GM21526 (cell line): ENCODE measurements at regions not wholly inside any gene's neighbourhood (a gene's known extent, or its start where the extent isn't known, plus 50 kb on each side); places are given as distances from the start of the nearest gene placed in this dataset.
"Not testable (repeated sequence)": the region's sequence is repeated elsewhere in the genome, so short reads cannot be mapped to it uniquely, and the experiment has no call there.

Experiments used
- ATAC-seq: cut with Tn5 transposase; IDR thresholded peaks from one replicate; pipeline ENCODE4 v1.9.1; 2021; ENCODE audit warnings: moderate library complexity; ENCODE audit not compliant: unreplicated experiment, low FRiP score

DNA sequence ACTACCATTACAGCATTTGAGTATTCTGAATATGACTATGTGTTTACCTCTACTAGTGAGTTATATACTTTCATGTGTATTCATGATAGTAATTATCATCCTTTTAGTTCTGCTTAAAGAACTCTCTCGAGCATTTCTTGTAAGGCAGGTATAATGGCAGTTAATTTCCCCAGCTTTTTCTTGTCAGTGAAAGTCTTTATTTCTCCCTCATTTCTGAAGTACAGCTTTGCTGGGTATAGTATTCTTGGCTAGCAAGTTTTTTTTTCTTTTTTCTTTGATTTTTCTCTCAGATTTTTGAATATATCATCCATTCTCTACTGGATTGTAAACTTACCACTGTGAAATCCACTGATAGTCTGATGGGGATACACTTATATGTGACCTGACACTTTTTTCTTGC, 165.9 kb upstream of the ARHGAP5 start:
- no peak for ATAC-seq

- no peak for ATAC-seq
Observed at GRCh38 chr14:31913370-31913769, 163.7 kb upstream of the ARHGAP5 start.

DNA sequence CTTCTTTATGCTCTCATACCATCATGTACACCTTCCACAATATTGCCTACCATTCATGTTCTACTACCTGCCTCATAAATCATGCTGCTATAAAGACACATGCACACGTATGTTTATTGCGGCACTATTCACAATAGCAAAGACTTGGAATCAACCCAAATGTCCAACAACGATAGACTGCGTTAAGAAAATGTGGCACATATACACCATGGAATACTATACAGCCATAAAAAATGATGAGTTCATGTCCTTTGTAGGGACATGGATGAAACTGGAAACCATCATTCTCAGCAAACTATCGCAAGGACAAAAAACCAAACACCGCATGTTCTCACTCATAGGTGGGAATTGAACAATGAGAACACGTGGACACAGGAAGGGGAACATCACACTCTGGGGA, 158.8 kb upstream of the ARHGAP5 start:
- ATAC-seq: not testable (repeated sequence)

- no peak for ATAC-seq
Observed at GRCh38 chr14:31920001-31920400, 157.1 kb upstream of the ARHGAP5 start.

DNA sequence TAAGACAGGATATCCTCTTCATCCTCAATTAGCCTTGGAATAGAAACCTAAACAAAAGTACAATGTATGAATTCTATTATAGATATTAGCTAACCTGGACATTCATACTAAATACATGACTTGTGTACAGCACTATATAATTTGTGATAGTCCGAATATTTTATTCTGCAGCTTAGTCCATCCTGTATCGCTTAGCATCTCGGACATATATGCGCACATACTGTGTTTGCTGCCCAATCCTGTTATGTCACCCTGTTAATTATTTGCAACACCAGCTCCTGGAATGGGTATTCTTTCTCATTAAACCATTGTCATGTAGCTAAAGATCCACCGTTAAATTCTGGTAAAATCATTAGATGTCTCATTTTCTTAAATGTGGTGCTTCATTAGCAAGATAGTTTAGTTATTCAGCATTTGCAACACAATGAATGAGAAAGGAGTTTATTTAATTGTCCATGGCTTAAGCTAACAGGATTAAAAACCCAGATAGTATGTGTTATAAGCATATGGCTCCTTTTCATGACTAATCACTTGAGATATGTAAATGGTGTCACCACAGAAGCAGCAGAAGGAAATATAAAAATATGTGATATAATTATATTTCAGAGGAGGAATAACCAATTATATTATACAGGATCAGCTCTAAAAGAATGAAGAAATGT, 156.0 kb upstream of the ARHGAP5 start:
- ATAC-seq: no peak

GRCh38 chr14:31921721-31922120, 155.4 kb upstream of the ARHGAP5 start:
- no peak for ATAC-seq

GRCh38 chr14:31926123-31926522, 151.0 kb upstream of the ARHGAP5 start:
- ATAC-seq: peak; percentile 61

GRCh38 chr14:31926652-31927347, 150.3 kb upstream of the ARHGAP5 start:
- ATAC-seq: no peak

DNA sequence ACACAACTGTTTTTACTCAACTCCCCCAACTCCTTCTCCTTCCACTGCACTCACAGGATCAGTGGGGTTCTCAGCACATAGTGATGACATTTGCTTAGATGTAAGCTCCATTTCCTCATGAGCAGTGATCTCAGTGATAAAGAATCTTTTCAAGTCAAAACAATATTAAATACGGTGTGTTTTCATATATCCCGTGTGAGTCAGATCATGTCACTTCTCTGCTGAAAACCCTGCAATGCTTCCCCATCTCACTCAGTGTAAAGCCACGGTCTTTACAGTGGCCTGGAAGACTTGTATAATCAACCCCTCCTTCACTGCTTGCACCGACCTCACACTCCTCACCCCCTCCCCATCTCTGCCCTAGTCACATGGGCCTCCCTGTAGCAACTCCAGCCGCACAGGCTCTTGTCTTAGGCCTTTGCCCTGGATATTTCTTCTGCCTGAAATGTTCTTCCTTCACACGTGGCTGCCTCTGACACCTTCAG, 149.7 kb upstream of the ARHGAP5 start:
- no peak for ATAC-seq

DNA sequence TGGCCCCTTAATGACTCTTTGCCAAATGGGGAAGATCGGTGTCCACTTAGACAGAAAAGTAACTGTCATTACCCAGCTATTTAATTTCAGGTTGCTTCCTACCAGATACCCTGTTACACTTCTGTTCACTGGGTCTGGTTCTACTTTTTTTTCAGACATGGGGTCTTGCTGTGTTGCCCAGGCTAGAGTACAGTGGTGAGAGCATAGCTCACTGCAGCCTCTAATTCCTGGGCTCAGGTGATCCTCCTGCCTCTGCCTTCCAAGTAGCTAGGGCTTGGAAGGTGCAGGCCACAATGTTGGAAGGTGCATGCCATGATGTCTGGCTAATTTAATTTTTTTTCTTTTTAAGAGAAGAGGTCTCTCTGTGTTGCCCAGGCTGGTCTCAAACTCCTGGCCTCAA, 147.0 kb upstream of the ARHGAP5 start:
- no peak for ATAC-seq

- no peak for ATAC-seq
Observed at GRCh38 chr14:31930493-31931240, 146.4 kb upstream of the ARHGAP5 start.

DNA sequence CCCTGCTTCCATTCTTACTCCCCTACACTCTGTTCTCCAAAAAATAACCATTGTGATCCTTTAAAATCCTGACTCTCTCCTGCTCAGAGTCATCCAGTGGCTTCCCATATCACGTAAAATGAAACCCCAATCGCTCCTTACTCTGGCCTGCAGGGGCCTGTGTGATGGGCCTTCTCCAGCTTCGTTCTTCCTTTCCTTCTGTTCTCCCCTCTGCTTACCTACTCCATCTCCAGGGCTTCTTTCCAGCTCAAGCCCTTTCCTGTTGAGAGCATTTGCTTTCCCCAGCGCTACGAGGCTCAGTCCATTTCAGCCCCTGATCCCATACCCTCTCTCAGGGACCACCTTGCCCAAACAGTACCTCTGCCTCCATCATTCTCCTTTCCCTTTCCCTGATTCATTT, 144.4 kb upstream of the ARHGAP5 start:
- ATAC-seq: no peak

DNA sequence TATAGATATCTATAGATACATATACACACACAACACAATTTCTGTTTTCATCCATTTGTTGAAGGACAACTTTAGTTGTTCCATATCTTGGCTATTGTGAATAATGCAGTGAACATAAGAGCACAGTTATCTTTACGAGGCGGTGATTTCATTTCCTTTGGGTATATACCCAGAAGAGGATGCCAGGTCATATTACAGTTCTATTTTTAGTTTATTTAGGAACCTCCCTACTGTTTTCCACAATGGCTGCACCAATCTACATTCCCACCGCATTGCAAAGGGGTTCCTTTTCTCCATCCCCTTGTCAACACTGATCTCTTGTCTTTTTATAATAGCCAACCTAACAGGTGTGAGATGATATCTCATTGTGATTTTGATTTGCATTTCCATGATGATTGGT, 143.4 kb upstream of the ARHGAP5 start:
- ATAC-seq: no peak

GRCh38 chr14:31934767-31935266, 142.3 kb upstream of the ARHGAP5 start:
- ATAC-seq: no peak

GRCh38 chr14:31935391-31935790, 141.7 kb upstream of the ARHGAP5 start:
- ATAC-seq: no peak

DNA sequence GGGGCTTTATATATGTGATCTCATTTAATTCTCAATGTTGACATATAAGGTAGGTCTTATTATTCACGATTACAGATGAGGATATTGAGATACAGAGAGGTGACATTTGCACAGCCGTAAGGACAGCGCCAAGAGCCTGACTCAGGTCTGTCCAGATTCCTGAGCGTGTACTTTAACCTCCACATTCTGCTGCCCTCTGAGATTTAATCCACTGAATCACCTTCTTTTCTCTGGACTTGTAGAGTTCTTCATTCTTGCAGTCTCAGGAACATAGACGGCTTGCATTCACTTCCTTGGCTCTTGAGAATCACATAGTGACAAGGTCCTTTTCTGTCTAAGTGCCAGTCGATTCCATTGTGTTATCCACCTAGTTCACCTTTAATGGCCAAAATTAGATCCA, 141.0 kb upstream of the ARHGAP5 start:
- no peak for ATAC-seq

DNA sequence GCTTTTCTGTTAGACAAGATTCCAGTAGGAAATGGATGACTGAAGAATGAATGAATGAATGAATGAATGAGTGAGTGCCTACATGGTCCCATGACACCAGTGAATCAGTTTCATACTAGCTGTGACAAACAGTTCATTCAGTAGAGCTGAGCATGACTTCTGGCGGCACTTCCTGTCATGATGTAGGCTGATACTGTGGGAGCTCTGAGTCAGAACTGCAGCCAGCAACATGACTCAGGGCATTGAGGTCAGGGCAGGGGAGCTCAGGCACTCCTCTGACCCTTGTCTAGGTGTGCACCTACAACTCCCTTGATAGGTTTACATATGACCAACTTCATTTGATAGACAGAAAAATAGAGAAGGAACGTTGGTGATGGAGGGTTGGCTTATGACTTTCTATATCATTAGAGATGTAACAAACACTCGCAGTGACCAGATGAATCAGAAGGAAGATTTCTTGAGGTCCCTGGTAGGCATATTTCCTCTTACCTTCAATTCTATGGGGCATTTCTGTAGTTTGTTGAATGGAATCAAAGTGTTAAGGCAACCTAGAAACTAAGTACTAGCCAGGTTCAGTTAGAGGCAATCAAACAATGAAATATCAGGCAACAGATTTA, 139.3 kb upstream of the ARHGAP5 start:
- ATAC-seq: peak; percentile 98

DNA sequence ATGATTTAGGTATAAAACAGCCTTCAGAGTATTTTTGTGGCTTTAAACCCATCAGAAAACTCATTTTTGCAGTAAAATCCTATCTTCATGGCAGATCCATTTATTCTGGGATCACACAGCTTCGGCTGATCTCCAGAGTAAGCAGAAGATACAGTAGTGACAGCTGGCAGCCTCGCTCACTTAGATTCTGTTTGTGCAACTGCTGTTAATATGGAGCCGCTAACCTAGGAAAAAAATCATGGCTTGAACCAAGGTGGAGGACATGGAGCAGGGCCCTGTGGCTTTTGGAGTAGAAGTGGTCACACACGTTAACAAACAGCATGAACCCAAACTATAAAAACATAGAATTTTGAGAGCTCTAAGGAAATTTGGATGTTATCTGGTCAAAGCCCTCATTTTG, 137.2 kb upstream of the ARHGAP5 start:
- ATAC-seq: no peak

DNA sequence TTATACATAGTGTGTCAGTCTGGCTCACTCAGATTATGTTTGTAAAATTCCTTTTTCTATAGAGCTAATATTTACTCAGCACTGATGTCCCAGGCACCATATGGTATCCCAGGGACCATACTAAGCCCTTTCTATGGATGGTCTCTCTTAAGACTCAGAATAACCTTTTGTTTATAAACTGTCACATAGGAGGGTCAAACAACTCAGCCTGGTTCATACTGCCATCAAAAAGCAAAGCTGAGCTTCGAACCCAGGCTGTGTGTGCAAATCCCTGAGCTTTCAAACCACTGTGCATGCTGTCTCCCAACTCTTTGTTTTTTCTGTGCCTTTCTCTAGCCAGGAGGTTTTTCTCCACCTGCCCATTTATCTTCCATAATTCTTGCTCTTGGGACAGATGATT, 135.6 kb upstream of the ARHGAP5 start:
- ATAC-seq: no peak

DNA sequence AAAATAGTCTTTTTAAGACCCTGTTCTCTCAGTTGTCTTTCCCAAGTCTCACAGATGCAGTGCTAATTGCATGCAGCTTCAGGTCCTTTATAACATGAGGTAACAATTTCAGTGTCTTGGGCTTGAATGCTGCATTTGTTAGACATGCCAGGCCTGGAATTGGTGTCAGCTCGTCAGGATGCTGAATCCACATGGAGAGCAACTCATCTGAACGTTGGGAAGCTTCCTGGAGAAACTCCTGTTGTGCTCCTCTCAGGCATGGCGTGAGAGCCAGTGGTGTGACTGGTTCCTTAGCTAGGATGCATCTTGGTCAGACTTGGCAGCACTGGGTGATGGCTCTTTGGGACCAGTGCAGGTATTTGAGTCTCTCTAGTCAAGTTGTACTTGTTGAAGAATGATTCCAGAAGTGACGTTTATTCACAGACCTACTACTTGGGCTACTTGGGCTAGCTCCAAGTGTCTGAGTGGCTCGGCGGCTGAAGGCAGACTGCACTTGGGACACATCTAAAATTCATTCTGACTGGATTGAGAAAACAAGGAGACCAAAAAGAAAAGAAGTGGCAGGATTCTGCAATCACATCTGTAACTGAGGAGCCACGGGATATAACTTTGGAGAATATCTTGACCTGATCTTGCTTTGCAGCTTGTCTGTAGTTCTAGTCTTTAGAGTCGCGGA, 134.8 kb upstream of the ARHGAP5 start:
- no peak for ATAC-seq
